SK-N-MC (cell line): ENCODE measurements at regions not wholly inside any gene's neighbourhood (a gene's known extent, or its start where the extent isn't known, plus 50 kb on each side); places are given as distances from the start of the nearest gene placed in this dataset.

Experiments
- EZH2 ChIP-seq: fragments of 200-600 bp; sonication (generic); IDR thresholded peaks from one replicate; pipeline ENCODE4 v1.6.1; 2017; ENCODE audit warnings: antibody characterized with exemption
- FOXP2 ChIP-seq: optimal IDR thresholded peaks from 2 replicates; pipeline ENCODE3; 2011; ENCODE audit warnings: mild to moderate bottlenecking, moderate library complexity; ENCODE audit not compliant: insufficient read depth; ENCODE audit errors: extremely low read length, control extremely low read depth
- POLR2AphosphoS5 ChIP-seq: IDR thresholded peaks from 2 replicates; pipeline ENCODE4 v1.6.1; 2012; ENCODE audit warnings: mild to moderate bottlenecking, low read depth, low read length, borderline replicate concordance

DNA sequence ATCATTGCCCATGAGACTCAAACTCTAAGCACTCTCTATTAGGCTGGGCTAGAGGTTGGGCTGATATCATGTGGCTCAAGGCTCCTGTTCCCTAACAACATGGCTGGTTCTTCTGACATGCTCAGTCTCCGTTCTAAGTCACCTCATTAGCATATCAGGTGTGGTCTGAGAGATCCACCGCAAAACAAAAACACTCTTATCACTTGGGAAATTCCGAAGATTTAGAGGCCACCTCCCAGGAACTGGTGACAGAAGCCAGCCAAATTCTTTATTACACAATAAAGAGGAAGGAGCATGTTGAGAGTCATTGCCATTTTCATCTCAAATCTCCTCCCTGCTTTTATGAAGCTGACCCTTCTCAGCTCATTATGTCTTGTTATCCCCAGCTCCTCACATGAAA, 107.6 kb downstream of the MSX2 start:
- no peak for TF ChIP-seq POLR2AphosphoS5
- no peak for TF ChIP-seq EZH2
- TF ChIP-seq FOXP2, result no peak
